ENCODE measurements at regions not wholly inside any gene's neighbourhood (a gene's known extent, or its start where the extent isn't known, plus 50 kb on each side); places are given as distances from the start of the nearest gene placed in this dataset.

DNA sequence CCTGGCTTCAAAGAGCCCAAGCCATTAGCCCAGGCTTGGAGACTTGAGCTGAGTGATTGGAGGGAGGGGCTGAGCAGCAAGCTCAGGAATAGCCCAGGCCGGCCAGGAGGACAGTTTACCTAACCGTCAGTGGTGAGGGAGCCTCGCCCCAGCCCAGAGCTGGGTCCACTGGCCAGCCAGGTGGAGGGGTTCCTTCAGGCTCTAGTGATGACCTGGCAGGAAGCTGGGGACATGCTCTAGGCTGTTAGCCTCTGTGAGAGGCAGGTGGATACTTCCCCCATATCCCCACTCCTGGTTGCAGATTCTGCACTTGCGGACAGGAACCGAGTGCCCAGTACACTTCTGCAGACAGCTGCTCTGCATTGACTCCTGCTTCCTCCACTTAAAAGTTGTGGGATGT is 61.2 kb upstream of the ANTXRL start:
- ATAC-seq (no peak), DNase-seq (ENCODE audit: low spot score) (no peak)
- intact Hi-C loops (cut with DNase I): no loop called here

DNA sequence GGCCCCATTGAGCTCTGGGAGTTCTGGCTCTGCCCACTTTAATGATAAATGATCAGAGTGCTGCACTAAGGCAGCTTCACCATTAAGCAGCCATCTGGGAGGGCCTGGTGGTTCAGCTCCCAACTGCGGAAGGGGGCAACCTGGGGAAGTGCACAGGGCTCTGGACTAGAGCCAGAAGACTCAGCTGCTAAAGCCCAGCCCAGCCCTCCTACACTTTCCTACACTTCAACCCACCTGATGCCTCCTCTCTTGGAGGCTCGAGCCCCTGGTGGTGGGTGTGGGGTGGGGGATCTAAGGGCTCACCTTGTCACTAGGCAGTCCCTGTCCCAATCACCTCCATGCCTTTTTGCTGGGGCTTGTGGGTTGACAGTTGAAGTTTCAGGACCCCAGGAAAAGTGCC is 60.6 kb upstream of the ANTXRL start:
- ATAC-seq (no peak), DNase-seq (ENCODE audit: low spot score) (no peak)
- intact Hi-C loops (cut with DNase I): no loop called here

DNA sequence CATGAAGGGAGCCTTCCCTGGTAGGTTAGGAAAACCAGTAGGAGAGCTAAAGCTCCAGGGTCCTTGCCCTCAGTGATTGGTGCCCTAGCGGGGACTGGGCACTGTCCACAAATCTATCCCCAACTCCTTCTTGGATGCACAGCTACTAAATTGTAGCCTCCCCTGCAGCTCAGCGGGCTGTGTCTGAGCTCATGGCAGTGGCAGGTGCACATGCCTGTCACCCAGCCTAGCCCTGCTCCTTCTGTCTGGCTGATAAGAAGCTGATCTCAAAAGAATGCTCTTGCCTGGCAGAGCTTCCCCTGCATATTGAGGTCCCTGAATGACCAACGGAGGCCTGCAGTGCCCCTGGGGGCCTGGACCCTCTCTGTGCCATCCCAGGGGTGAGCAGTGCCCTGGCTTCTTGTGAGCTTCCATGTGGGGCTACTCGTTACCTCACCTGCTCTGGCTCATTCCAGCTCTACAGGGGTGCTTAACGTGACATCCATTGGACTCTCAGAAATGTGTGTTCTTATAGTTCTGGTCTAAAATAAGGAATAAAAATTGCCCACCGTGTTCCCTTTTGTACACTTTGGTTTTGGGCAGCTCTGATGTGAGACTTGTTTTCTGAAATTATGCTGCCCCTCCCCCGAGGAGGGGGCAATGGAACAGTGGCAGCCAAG is 59.8 kb upstream of the ANTXRL start:
- intact Hi-C loops (cut with DNase I): no loop called here
- ATAC-seq (no peak), DNase-seq (ENCODE audit: low spot score) (no peak)

DNA sequence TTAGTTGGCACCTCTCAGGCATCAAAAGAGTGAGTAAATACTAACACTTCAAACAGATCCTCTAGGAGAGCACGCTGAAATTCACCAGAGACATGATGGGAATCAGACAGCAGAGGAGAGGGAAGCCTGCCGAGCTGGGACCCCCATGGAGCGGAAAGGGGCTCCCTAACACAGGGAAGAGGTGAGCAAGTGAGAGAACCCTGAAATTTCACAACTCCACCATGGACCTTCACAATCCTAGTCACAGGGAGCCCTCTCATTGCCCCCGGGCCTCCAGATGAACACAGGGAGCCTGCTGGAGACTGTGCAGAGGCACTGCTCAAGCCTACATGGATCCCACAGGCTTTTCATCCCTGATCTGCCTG is 59.2 kb upstream of the ANTXRL start:
- no peak for ATAC-seq
- intact Hi-C loops (cut with DNase I): no loop called here

DNA sequence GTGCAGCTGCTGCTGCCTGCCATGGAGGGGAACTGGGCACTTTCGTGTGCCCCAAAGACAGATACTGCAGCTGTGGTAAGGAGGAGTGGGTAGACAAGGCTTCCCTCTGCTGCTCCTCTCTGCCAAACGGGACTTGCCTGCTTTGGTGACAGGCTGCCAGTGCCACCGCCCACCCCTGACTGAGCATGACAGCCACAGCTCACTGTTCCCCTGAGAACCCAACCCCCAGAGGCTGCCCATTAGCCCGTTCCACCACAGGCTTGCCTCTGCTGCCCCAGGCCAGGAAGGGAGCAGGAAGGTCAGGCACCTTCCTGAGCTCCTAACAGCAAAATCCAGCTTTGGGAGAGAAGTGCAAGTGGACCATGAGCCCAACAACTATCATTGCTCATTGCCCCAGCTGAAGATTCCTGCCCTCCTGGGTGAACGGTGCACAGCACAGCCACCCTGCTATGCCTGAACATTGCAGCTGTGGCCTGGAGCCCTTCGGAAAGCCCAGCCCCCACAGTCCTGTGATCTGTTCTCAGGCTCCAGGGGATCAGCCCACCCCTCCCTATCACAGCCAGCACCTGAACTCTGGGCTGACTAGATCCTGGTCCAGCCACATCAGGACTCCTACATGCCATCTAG is 58.7 kb upstream of the ANTXRL start:
- intact Hi-C loops (cut with DNase I): no loop called here
- DNase-seq (ENCODE audit: low spot score): no peak
- ATAC-seq: peak; percentile 47

More for the DNA sequence above, 59.2 kb upstream of the ANTXRL start:
- DNase-seq (ENCODE audit: low spot score): no peak

DNA sequence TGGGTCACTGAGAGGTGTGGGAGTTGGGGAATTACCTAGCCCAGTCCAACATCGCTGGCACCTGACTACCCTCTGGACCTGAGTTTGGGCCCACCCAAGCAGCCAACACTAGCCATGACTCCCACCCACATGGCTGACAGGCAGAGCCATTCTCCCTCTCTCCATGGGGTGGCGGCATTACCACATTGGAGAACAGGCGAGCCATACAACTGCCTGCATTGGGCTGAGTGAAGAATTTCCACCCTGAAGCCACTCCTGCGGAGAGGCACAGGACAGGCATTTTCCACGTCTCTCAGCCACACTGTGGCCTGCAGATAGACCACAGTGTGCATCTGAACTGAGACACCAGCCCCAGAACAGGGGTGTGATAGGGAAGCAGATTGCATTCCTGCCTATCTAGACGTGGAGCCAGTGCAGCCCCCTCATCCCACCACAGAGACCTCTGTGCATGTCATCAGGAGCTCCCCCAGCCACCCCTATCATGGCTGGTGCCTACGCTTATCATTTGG is 58.2 kb upstream of the ANTXRL start:
- intact Hi-C loops (cut with DNase I): no loop called here
- ATAC-seq (peak; percentile 93), DNase-seq (ENCODE audit: low spot score) (peak; percentile 85)

DNA sequence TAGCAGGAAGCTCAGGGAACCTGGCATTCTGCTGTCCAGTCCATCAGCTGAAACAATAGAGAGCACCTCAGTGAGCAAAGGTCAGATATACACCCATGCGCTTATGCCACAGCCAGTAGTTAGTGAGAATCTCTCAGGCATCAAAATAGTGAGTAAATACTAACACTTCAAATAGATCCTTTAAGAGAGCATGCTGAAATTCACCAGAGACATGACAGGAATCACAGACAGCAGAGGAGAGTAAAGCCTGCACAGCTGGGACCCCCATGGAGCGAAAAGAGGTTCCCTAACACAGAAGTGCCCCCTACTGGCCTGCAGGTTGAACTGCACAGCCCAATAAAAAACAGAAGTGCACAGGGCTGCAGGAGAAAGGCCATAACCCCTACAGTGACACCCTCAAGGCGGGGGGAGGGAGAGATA is 57.6 kb upstream of the ANTXRL start:
- intact Hi-C loops (cut with DNase I): no loop called here
- DNase-seq (ENCODE audit: low spot score) (no peak), ATAC-seq (no peak)

DNA sequence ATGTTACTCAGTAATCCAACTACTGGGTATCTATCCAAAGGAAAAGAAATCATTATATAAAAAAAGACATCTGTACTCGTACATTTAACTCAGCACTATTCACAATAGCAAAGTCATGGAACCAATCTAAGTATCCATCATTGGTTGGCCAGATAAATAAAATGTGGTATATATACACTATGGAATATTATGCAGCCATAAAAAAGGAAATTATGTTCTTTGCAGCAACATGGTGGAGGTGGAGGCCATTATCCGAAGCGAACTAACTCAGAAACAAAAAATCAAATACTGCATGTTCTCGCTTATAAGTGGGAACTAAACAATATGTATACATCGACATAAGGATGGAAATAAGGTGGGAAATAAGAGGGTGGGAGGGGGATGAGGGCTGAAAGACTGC is 56.2 kb upstream of the ANTXRL start:
- ATAC-seq (no peak), DNase-seq (ENCODE audit: low spot score) (no peak)
- intact Hi-C loops (cut with DNase I): no loop called here

DNA sequence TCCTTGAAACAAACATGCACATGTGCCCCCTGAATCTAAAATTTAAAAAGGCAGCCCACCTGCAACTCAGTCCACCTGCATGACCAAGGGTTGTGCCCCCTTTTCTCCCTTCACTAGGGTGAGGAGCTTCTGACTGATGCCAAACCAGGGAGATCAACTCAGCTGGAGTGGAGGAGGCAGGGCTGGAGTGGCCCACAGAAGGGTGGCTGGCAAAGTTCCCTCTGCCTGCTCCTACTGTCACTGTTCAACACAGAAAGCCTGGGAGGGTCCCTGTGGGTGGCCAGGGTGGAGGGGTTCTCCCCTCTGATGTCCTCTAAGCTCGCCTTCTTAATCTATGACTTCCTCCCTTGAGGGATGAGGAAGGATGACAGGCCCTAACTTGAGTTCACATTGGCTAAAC is 55.7 kb upstream of the ANTXRL start:
- ATAC-seq (no peak), DNase-seq (ENCODE audit: low spot score) (no peak)
- intact Hi-C loops (cut with DNase I): no loop called here

DNA sequence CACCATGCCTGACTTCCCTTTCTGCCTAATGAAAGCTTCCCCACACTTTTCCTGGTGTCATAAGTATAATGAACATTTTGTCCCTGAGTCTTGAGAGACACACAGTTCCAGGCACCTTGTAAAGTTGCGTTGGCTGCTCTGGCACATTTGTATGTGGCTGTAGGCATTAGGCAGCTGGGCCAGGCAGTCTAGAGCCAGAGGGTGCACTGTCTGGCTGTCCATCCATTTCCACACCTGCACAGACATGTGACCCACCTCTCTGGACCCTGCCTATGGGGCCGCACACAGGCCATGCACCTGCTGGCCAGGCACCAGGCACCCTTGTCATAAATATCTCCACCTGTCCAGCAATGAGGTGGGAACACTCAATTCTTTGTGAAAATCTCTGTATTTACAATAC is 54.7 kb upstream of the ANTXRL start:
- no peak for ATAC-seq
- no peak for DNase-seq (ENCODE audit: low spot score)
- intact Hi-C loops (cut with DNase I): no loop called here

DNA sequence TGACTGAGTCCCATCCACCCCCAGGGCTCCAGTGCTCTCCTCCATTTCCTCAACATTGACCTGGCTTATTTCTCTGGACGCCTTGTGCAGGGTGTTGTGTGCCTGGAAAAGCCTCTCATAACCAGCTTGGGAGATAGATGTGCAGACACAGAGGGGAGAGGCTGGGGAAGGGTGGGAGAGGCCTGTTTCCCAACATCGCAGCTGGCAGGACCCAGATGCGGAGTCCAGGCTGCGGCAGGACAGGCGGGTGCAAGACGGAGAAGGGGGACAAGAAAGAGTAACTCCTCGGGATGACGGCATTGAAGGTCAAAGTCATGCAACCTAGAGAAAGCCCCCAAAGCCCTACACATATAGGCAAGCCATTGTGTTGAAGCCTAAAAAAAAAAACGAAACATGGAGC is 54.1 kb upstream of the ANTXRL start:
- ATAC-seq (no peak), DNase-seq (ENCODE audit: low spot score) (no peak)
- intact Hi-C loops (cut with DNase I): no loop called here

DNA sequence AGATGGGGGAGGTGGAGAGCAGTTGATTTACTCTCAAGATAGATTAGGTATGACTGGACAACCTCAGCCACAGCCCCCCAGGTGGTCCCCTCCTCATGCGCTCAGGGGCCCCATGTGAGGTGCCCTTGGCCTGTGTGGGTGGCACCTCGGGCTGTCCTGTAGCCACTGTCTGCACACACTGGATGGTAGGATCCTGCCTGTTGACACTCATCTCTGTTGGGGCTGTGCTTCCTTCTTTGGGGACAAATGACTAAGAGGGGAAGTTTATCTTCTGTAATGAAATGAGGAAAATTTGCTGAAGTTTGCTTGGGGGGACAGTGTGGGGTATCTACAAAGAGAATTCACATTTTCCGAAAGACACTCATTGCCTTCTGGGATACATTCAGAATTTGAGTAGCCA is 53.6 kb upstream of the ANTXRL start:
- DNase-seq (ENCODE audit: low spot score) (no peak), ATAC-seq (no peak)
- intact Hi-C loops (cut with DNase I): no loop called here

DNA sequence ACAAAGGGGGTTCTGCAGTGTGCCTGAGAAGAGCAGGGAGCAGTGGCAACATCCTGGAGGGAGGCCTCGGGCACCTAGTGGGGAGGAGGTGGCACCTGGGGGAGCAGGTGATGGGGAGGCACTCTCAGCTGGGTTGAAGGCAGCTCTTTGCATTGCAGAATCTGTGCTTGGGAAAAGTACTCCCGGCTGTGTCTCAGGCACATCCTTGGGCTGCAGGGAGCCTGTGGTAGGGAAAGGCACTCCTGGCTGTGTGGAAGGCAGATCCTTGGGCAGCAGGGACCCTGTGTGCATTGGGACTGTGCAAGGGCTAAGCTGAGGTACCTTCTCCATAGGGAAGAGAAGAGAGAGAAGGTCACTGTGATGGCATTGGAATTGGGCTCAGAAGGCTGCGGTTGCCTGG is 52.8 kb upstream of the ANTXRL start:
- no peak for DNase-seq (ENCODE audit: low spot score)
- ATAC-seq: no peak
- intact Hi-C loops (cut with DNase I): no loop called here

DNA sequence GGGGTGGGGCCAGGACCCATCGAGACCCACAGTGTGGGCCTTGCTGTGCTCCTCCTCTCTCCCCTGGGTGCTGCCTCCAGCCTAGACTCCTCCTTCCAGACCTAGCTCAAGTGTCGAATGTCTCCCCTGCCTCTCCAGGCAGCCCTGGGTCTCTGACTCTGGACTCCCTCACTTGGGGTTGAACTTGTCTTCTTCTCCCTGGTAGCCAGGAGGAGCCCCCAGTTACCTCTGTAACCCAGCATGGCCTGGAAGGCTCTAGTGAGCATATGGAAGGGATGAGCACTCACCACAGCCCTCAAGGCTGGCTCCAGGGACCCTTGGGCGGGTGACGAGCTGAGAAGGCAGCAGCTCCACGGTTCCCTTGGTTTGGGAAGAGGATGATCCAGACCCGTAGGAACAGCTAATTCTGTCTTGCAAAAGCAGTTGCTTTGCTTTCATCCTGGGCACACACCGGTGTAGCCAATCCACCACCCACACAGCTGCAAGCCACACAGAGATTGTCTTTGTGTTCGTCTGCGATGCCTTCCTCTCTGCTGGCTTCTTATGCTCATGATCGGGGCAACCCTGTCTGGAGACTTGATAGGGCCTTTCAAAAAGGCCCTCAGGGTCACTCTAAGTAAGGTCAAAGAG is 52.3 kb upstream of the ANTXRL start:
- ATAC-seq (no peak), DNase-seq (ENCODE audit: low spot score) (no peak)
- intact Hi-C loops (cut with DNase I): no loop called here

DNA sequence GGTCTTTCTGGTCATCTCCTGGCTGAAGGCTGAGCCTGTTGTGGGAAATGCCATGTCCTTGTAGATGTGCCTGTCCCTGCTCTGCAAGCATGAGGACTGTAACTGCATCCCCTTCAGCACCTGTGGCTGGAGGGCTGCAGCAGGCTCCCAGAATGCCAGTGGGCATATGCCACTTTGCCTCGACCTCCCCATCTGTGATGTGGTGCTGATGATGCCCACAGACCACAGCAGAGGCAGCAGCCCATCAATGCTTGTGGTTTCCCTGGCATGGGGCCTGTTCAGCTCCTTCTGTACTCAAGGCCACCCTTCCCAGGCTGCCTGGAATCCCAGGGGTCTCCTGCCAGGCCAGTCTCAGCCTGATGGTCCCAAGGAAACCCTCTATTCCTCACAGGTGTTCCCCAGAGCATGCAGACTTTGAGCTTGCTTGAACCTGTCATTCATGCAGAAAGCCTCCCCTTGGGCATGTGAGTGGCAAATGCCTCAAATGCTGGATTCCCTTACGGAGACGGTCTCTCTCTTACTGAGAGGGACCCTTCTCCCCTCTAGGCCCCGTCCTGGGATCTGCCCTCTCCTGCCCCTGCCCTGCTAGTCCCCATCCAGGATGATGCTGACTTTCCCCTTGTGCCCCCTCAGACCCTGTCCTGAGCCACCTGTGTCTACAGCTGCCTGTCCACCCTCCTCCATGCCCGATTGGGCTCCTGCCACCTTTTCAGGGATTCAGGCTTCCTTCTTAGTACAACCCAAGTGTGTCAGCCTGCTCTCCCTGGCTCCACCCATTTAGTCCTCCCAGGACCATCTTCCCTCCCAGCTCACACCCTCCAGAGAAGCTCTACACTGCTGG is 50.9 kb upstream of the ANTXRL start:
- ATAC-seq (no peak), DNase-seq (ENCODE audit: low spot score) (no peak)
- intact Hi-C loops (cut with DNase I): no loop called here

DNA sequence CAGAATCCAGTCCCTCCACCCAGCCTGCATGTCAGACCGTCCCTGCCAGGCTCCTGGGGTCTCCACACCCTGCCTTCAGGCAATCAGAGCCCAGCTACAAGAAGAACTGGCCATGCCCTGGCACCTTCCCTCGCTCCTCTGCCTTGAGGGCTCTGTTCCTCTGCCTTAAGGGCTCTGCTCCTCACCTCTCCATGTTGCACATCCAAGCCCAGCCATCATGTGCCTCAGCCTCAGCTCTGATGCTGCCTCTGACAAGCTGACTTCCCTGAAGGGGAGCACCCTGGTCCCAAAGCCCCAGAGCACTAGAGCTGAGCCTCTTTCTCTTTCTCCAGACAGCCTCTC is 50.3 kb upstream of the ANTXRL start:
- ATAC-seq (no peak), DNase-seq (ENCODE audit: low spot score) (no peak)
- intact Hi-C loops (cut with DNase I): no loop called here

DNA sequence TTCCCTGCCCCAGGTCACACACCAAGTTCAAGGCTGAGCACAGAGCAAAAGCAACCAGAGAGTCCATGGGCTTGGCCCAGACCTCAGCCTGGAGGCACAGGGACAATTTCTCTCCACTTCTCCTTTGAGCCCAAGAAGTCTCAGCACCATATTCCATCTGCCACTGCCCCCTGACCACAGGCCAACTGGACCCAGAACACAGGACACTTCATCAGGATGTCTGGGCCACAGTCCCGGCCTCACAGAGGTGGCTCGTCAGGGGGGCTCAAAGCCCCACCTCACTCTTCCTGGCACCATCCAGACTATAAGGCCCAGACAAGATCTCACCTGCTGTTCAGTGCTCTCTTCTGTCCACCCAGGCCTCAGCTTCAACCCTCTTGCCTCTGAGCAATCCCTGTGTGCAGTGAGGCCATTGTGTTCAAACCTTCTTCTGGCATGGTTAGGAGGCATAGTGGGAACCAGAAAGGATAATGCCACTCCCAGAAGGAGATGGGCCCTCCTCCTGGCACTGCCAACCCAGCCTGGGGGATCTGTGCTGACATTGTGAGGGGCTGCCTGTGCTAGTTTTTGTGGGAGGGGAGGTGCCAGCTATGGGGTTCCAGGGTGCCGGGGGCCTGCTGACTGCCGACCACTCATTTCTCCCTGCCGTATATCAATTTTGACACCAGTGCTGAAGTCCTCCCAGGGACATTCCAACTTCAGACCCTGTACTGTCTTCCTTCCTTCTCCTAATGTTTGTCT is 49.7 kb upstream of the ANTXRL start:
- DNase-seq (ENCODE audit: low spot score) (no peak), ATAC-seq (no peak)
- intact Hi-C loops (cut with DNase I): no loop called here
